ENCODE measurements at regions not wholly inside any gene's neighbourhood (a gene's known extent, or its start where the extent isn't known, plus 50 kb on each side); places are given as distances from the start of the nearest gene placed in this dataset.

DNA sequence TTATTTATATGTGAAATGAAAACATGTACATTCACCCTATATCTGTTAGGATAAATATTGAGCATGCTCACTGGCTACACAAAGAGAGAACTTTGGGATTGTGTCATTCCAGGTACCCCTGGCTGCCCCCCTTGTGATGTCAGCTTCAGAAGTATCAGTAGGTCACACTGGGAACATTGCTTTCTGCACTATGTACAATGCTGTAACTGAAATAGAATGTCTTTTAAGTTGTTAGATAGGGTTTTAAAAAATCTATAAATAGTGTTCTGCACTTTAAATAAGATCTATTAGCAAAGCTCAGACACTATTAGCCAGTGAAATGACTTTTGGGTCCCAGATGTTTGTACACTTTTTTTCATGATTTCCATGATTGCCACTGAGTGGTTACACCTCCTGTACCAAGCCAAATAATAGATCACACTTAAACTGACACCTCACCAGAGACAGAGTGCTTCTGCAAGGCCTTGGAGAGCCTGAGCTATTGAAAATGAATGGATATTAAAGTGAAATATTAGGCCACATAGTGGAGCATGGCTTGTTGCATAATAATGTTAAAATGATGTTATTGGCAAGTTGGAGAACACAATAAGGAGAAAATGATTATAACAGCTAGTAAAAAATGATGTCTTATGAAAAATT lies 297.0 kb upstream of the NXPH2 start:
- no peak overlapping the region for H3K4me3 ChIP-seq (ENCODE audit: low read depth, low read length, poor library complexity, severe bottlenecking)
- H3K4me1 ChIP-seq (ENCODE audit: insufficient read depth, low read length, severe bottlenecking): no peaks in the 10 kb centered on the region
- no peak for TF ChIP-seq EZH2 (IDR thresholded peaks at IDR 0.05; ENCODE audit: borderline replicate concordance, low read length)
- TF ChIP-seq CTCF (IDR thresholded peaks at IDR 0.05; ENCODE audit: low read length): no peak
- H3K9me2 ChIP-seq (ENCODE audit: low read depth, low read length): no peaks in the 10 kb centered on the region
- H3F3A ChIP-seq (ENCODE audit: insufficient read depth, low read length): no peaks in the 10 kb centered on the region
- no peaks in the 10 kb centered on the region for H4K20me1 ChIP-seq (ENCODE audit: insufficient read depth, low read length)
- no peaks in the 10 kb centered on the region for H3K27me3 ChIP-seq (ENCODE audit: insufficient read depth, low read length)
- H2AFZ ChIP-seq (ENCODE audit: low read length): no peak overlapping the region
- no peaks in the 10 kb centered on the region for H3K36me3 ChIP-seq (ENCODE audit: insufficient read depth, low read length)
- no peak overlapping the region for H3K27ac ChIP-seq (ENCODE audit: low read depth, low read length, poor library complexity, severe bottlenecking)
- H3K4me2 ChIP-seq (ENCODE audit: low read length): no peak overlapping the region
- H3K9ac ChIP-seq (ENCODE audit: low read length): no peak overlapping the region
- H3K79me2 ChIP-seq (ENCODE audit: insufficient read depth, low read length): no peaks in the 10 kb centered on the region
- H3K9me3 ChIP-seq (ENCODE audit: low read length): no peaks in the 10 kb centered on the region

DNA sequence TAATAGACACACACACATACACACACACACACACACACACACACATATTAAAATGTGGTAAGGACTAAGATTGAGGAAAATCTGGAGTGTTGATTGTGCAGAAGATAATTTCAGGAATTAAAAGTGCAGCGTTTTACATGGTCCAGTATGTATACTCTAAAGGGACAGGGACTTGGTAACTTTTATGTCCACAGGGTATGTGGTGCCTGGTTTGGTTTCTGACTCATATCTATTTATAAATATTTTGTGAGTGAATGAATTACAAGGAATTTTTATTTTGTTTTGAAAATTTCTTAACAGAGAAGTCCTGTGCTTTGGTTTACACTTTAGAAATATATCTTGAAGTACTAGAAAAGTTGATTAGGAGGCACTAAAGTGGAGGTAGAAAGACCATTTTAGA lies 287.7 kb upstream of the NXPH2 start:
- TF ChIP-seq EZH2 (IDR thresholded peaks at IDR 0.05; ENCODE audit: borderline replicate concordance, low read length): no peak
- TF ChIP-seq CTCF (IDR thresholded peaks at IDR 0.05; ENCODE audit: low read length): no peak
- Histone ChIP-seq H2AFZ (ENCODE audit: low read length) (no peak overlapping the region), H3K36me3 (ENCODE audit: insufficient read depth, low read length) (no peaks in the 10 kb centered on the region), H3K9me2 (ENCODE audit: low read depth, low read length) (no peaks in the 10 kb centered on the region), H3K9me3 (ENCODE audit: low read length) (no peaks in the 10 kb centered on the region), H3K27me3 (ENCODE audit: insufficient read depth, low read length) (no peaks in the 10 kb centered on the region), H4K20me1 (ENCODE audit: insufficient read depth, low read length) (no peaks in the 10 kb centered on the region), H3K4me2 (ENCODE audit: low read length) (no peak overlapping the region), H3F3A (ENCODE audit: insufficient read depth, low read length) (no peaks in the 10 kb centered on the region), H3K4me3 (ENCODE audit: low read depth, low read length, poor library complexity, severe bottlenecking) (no peak overlapping the region), H3K9ac (ENCODE audit: low read length) (no peak overlapping the region), H3K27ac (ENCODE audit: low read depth, low read length, poor library complexity, severe bottlenecking) (no peak overlapping the region), H3K4me1 (ENCODE audit: insufficient read depth, low read length, severe bottlenecking) (no peaks in the 10 kb centered on the region), H3K79me2 (ENCODE audit: insufficient read depth, low read length) (no peaks in the 10 kb centered on the region)

- no peak overlapping the region for H3K27ac ChIP-seq (ENCODE audit: low read depth, low read length, poor library complexity, severe bottlenecking)
- H3K4me3 ChIP-seq (ENCODE audit: low read depth, low read length, poor library complexity, severe bottlenecking): no peak overlapping the region
- H3K27me3 ChIP-seq (ENCODE audit: insufficient read depth, low read length): no peaks in the 10 kb centered on the region
- no peaks in the 10 kb centered on the region for H3K36me3 ChIP-seq (ENCODE audit: insufficient read depth, low read length)
- no peak overlapping the region for H2AFZ ChIP-seq (ENCODE audit: low read length)
- H4K20me1 ChIP-seq (ENCODE audit: insufficient read depth, low read length): no peaks in the 10 kb centered on the region
- TF ChIP-seq EZH2 (IDR thresholded peaks at IDR 0.05; ENCODE audit: borderline replicate concordance, low read length) (no peak), CTCF (IDR thresholded peaks at IDR 0.05; ENCODE audit: low read length) (no peak)
- H3F3A ChIP-seq (ENCODE audit: insufficient read depth, low read length): no peaks in the 10 kb centered on the region
- no peaks in the 10 kb centered on the region for H3K79me2 ChIP-seq (ENCODE audit: insufficient read depth, low read length)
- H3K9me2 ChIP-seq (ENCODE audit: low read depth, low read length): no peaks in the 10 kb centered on the region
- H3K9ac ChIP-seq (ENCODE audit: low read length): no peak overlapping the region
- no peaks in the 10 kb centered on the region for H3K9me3 ChIP-seq (ENCODE audit: low read length)
- H3K4me1 ChIP-seq (ENCODE audit: insufficient read depth, low read length, severe bottlenecking): no peaks in the 10 kb centered on the region
- no peak overlapping the region for H3K4me2 ChIP-seq (ENCODE audit: low read length)
These were observed 286.9 kb upstream of the NXPH2 start for GRCh38 chr2:139067072-139067471.

All from OCI-LY1 (cell line).